ENCODE measurements at regions not wholly inside any gene's neighbourhood (a gene's known extent, or its start where the extent isn't known, plus 50 kb on each side); places are given as distances from the start of the nearest gene placed in this dataset.

- TF ChIP-seq ZNF274 (IDR thresholded peaks at IDR 0.05; ENCODE audit: low read depth, low read length), result no peak
- TF ChIP-seq YY1 (IDR thresholded peaks at IDR 0.05; ENCODE audit: insufficient read depth, insufficient read length), result no peak
These were observed 63.2 kb upstream of the ELL2 start for GRCh38 chr5:96024683-96025475.
